Spinal cord (tissue), 9 donors: ENCODE measurements at regions not wholly inside any gene's neighbourhood (a gene's known extent, or its start where the extent isn't known, plus 50 kb on each side); places are given as distances from the start of the nearest gene placed in this dataset.

Experiments
- DNase-seq, 6 donors: peaks; one replicate each; pipeline versions ENCODE4 v3.0.0 to v3.0.0-alpha.2; 2013 to 2015; ENCODE audit warnings: low spot score in 6 of 6, low read depth in 4 of 6
- H3K27ac ChIP-seq: one replicate; pipeline ENCODE4 v1.5.1; 2013; ENCODE audit warnings: low read depth, low read length, control low read depth
- H3K27me3 ChIP-seq: one replicate; pipeline ENCODE4 v1.6.1; 2013; ENCODE audit warnings: low read length; ENCODE audit not compliant: control insufficient read depth, insufficient read depth
- H3K36me3 ChIP-seq: one replicate; pipeline ENCODE4 v1.6.1; 2013; ENCODE audit warnings: low read length; ENCODE audit not compliant: control insufficient read depth, insufficient read depth
- H3K4me1 ChIP-seq: one replicate; pipeline ENCODE4 v1.6.1; 2013; ENCODE audit warnings: low read length; ENCODE audit not compliant: control insufficient read depth, insufficient read depth
- H3K4me3 ChIP-seq: one replicate; pipeline ENCODE4 v1.5.1; 2013; ENCODE audit warnings: low read depth, low read length, control low read depth
- H3K9me3 ChIP-seq: one replicate; pipeline ENCODE4 v1.6.1; 2013; ENCODE audit warnings: low read length; ENCODE audit not compliant: control insufficient read depth, insufficient read depth
- WGBS: methylation state at CpG from one replicate; pipeline ENCODE4 v1.1.5; 2013; ENCODE audit warnings: missing lambda C conversion rate; ENCODE audit not compliant: insufficient coverage; 5-methylcytosine and 5-hydroxymethylcytosine counted together
- donor health status: healthy.

GRCh38 chr10:84665211-84665610 is 336.8 kb downstream of the CCSER2 start:
- Histone ChIP-seq H3K27ac (no peak overlapping the region), H3K36me3 (no peaks in the 10 kb centered on the region), H3K9me3 (no peaks in the 10 kb centered on the region), H3K4me3 (no peak overlapping the region), H3K27me3 (no peaks in the 10 kb centered on the region), H3K4me1 (no peaks in the 10 kb centered on the region)
- 87% methylated on average over 4 of the region's 5 CpGs for WGBS
- no peak for DNase-seq

DNA sequence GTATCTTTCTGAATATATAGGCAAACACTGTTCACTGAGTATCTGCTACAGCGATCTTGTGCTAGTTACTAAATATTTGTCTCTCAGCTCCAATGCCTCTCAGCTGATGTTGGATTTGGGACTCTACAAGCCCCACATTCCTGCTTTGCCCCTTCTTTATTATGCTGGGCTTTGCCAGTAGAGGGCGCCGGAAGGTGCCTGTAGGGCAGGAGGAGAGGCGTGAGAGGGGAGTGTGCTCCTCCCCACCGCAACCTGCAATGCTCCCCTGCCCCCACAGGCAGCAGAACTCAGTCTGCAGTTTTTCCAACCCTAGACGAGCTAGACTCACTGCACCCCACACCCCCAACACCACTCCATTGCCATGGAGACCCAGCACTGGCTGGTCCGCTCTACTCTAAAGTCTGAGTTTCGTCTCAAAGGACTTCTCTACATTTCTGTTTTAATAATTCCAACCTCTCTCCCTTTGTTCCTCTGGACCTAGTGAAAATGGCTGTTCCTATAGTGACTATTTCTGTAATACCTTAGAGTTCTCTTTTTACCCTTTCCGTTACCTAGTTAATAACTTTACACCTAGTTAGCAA is 337.6 kb downstream of the CCSER2 start:
- Histone ChIP-seq H3K4me1 (no peaks in the 10 kb centered on the region), H3K27me3 (no peaks in the 10 kb centered on the region), H3K27ac (no peak overlapping the region), H3K36me3 (no peaks in the 10 kb centered on the region), H3K9me3 (no peaks in the 10 kb centered on the region), H3K4me3 (no peak overlapping the region)
- DNase-seq, result no peak
- 48% methylated on average over 3 of the region's 9 CpGs for WGBS

GRCh38 chr10:84668186-84668763 is 339.9 kb downstream of the CCSER2 start:
- WGBS, result 86% methylated on average over 1 of the region's 5 CpGs

DNA sequence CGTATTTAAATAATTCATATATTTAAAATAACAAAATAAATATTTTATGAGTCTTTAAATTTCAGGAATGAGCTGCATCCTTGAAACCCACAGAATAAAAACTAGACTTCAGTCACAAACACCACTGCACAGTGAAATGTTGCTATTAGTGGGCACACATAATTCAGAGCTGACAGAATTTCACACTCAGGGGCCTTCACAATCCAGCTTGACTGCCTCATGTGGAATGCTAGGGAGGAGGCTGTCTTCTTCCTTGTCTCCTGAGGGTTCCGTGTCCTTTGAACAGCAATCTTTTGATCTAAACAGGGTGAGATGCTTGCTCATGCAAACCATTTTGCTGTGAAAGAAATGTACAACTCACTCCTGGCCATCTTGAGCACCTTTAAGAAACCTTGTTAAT is 346.7 kb downstream of the CCSER2 start:
- H3K27ac ChIP-seq, result no peak overlapping the region
- no CpG with 5 or more reads among the region's 2 CpGs for WGBS
- H3K9me3 ChIP-seq, result no peaks in the 10 kb centered on the region
- no peaks in the 10 kb centered on the region for H3K27me3 ChIP-seq
- H3K4me3 ChIP-seq, result no peak overlapping the region
- DNase-seq, result peak in 1 of 6 donors; percentile 30
- H3K4me1 ChIP-seq, result no peaks in the 10 kb centered on the region
- no peaks in the 10 kb centered on the region for H3K36me3 ChIP-seq

More at GRCh38 chr10:84668186-84668763, 339.9 kb downstream of the CCSER2 start:
- no peak for DNase-seq
- Histone ChIP-seq H3K27me3 (no peaks in the 10 kb centered on the region), H3K9me3 (no peaks in the 10 kb centered on the region), H3K27ac (no peak overlapping the region), H3K4me1 (no peaks in the 10 kb centered on the region), H3K4me3 (no peak overlapping the region), H3K36me3 (no peaks in the 10 kb centered on the region)

DNA sequence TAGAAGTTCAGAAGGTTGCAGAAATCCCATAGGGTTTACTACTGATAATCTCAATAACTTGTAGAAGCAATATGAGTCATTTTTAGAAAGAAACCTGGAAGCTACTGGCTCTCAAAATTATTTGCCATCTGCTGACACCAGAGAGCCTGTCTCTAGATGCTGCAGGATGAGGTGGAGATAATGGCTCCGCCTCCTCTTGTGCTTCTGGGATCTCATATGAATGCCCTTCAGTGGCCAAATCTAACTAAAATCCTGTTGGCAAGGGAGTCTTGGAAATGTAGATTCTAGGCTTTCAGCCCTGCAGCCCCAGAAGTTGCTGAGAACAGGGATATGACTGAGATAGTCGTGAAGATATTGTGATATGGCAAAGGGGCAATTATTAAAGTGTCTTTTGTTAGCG is 348.1 kb downstream of the CCSER2 start:
- Histone ChIP-seq H3K4me3 (no peak overlapping the region), H3K4me1 (no peaks in the 10 kb centered on the region), H3K9me3 (no peaks in the 10 kb centered on the region), H3K36me3 (no peaks in the 10 kb centered on the region), H3K27ac (no peak overlapping the region), H3K27me3 (no peaks in the 10 kb centered on the region)
- WGBS, result 100% methylated on average over 1 of the region's 3 CpGs
- no peak for DNase-seq

DNA sequence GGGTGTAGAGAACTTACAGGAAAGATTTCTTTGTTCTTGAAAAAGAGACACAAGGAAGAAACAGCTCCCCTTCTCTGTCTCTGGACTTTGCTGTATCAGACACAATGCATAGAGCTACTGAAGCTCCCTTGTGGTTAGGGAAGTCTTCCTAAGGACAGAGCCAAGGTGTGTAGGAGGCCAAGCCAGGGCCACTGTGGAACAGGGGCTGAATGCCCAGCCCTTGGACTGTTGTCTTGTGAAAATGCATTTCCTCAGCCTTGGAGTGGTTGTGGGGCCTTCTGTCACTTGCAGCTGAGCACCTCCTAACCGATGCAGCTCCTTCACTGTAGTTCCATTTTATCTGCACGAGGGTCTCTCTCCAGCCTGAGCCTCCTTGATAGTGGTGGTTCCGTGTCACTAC is 353.4 kb downstream of the CCSER2 start:
- Histone ChIP-seq H3K36me3 (no peaks in the 10 kb centered on the region), H3K9me3 (no peaks in the 10 kb centered on the region), H3K4me3 (no peak overlapping the region), H3K27me3 (no peaks in the 10 kb centered on the region), H3K4me1 (no peaks in the 10 kb centered on the region), H3K27ac (no peak overlapping the region)
- peak in 1 of 6 donors; percentile 29 for DNase-seq
- 83% methylated on average over 1 of the region's 3 CpGs for WGBS

GRCh38 chr10:84683550-84683949 is 355.2 kb downstream of the CCSER2 start:
- 100% methylated on average over 2 of the region's 2 CpGs for WGBS
- DNase-seq, result no peak
- H3K4me1 ChIP-seq, result no peaks in the 10 kb centered on the region
- no peak overlapping the region for H3K27ac ChIP-seq
- no peaks in the 10 kb centered on the region for H3K36me3 ChIP-seq
- H3K9me3 ChIP-seq, result no peaks in the 10 kb centered on the region
- H3K27me3 ChIP-seq, result no peaks in the 10 kb centered on the region
- no peak overlapping the region for H3K4me3 ChIP-seq

- Histone ChIP-seq H3K9me3 (no peaks in the 10 kb centered on the region), H3K36me3 (no peaks in the 10 kb centered on the region), H3K4me3 (no peak overlapping the region), H3K27ac (no peak overlapping the region), H3K4me1 (no peaks in the 10 kb centered on the region), H3K27me3 (no peaks in the 10 kb centered on the region)
- WGBS, result 95% methylated on average over 4 of the region's 6 CpGs
- no peak for DNase-seq
Observed at GRCh38 chr10:84683980-84684740, 355.8 kb downstream of the CCSER2 start.

DNA sequence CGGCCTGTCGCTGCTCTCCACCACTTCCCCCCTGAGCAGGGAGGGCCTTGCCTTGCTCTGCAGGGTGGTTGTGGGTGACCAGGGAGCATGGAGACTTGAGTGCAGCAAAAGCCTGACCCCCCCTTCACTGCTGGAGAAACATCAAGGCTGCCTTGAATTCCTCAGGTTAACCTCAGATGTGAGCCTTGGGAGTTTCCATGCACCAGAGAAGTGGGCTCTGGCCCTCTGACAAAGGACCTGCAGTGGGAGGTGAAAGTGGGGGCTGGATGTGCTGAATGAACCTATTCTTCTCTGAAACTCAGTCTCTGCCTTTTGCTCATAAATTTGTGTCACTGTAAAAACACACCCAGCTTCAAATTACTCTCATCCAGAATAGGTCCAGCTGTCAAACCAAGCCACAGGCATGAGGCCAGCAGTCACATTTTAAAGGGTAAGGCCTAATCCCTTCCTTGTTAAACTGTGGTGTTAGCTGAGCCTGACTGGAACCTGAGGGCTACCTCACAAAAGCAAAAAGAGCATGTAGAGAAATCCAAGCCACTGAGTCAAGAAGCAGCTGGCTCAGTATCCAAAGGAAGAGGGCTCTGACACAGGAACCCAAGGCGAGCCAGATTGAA is 356.8 kb downstream of the CCSER2 start:
- no peaks in the 10 kb centered on the region for H3K4me1 ChIP-seq
- H3K36me3 ChIP-seq, result no peaks in the 10 kb centered on the region
- no peaks in the 10 kb centered on the region for H3K27me3 ChIP-seq
- no peaks in the 10 kb centered on the region for H3K9me3 ChIP-seq
- no peak overlapping the region for H3K27ac ChIP-seq
- 94% methylated on average over 2 of the region's 3 CpGs for WGBS
- no peak for DNase-seq
- H3K4me3 ChIP-seq, result no peak overlapping the region
